GM23338 (cell line): ENCODE measurements at regions not wholly inside any gene's neighbourhood (a gene's known extent, or its start where the extent isn't known, plus 50 kb on each side); places are given as distances from the start of the nearest gene placed in this dataset.

ENCODE experiments used
- ATAC-seq: fragments of 200-7000 bp; cut with Tn5 transposase; 3 replicates; pipeline ENCODE4 v1.9.1; 2020
- DNase-seq: peaks from one replicate; pipeline ENCODE4 v3.0.0-alpha.2; 2015; ENCODE audit warnings: low spot score
- H2AFZ ChIP-seq: fragments of 200-600 bp; sonication (generic); 2 replicates; pipeline ENCODE4 v1.8.0; 2016; ENCODE audit warnings: antibody characterized with exemption, mild to moderate bottlenecking, moderate library complexity
- H3F3A ChIP-seq: fragments of 200-600 bp; sonication (generic); replicated peaks from 2 replicates; pipeline ENCODE4 v1.8.0; 2017; ENCODE audit warnings: antibody characterized with exemption, mixed run types, low read depth
- H3K27ac ChIP-seq: fragments of 200-600 bp; sonication (generic); 2 replicates; pipeline ENCODE4 v1.6.1; 2016; ENCODE audit warnings: low read depth
- H3K27me3 ChIP-seq: fragments of 200-600 bp; sonication (generic); 2 replicates; pipeline ENCODE4 v1.8.0; 2016; ENCODE audit warnings: mild to moderate bottlenecking, mixed run types, moderate library complexity; ENCODE audit not compliant: insufficient read depth
- H3K36me3 ChIP-seq: fragments of 200-600 bp; sonication (generic); 2 replicates; pipeline ENCODE4 v1.8.0; 2016; ENCODE audit warnings: mild to moderate bottlenecking; ENCODE audit not compliant: insufficient read depth
- H3K4me1 ChIP-seq: fragments of 200-600 bp; sonication (generic); 2 replicates; pipeline ENCODE4 v1.8.0; 2016; ENCODE audit warnings: mild to moderate bottlenecking, moderate library complexity; ENCODE audit not compliant: insufficient read depth
- H3K4me2 ChIP-seq: fragments of 200-600 bp; sonication (generic); 2 replicates; pipeline ENCODE4 v1.7.1; 2017; ENCODE audit warnings: mixed run types
- H3K4me3 ChIP-seq: fragments of 200-600 bp; sonication (generic); 2 replicates; pipeline ENCODE4 v1.6.1; 2016; ENCODE audit warnings: mixed run types
- H3K79me2 ChIP-seq: fragments of 200-600 bp; sonication (generic); replicated peaks from 2 replicates; pipeline ENCODE4 v1.8.0; 2017; ENCODE audit warnings: mild to moderate bottlenecking; ENCODE audit not compliant: insufficient read depth
- H3K9me2 ChIP-seq: fragments of 200-600 bp; sonication (generic); 2 replicates; pipeline ENCODE4 v1.8.0; 2017; ENCODE audit not compliant: insufficient read depth
- H4K20me1 ChIP-seq: fragments of 200-600 bp; sonication (generic); replicated peaks from 2 replicates; pipeline ENCODE4 v1.8.0; 2017; ENCODE audit warnings: mild to moderate bottlenecking; ENCODE audit not compliant: insufficient read depth
- H3K27ac Mint-ChIP-seq: 2 replicates; pipeline ENCODE4 v1.8.0; 2020; ENCODE audit warnings: inconsistent platforms, mild to moderate bottlenecking, moderate library complexity, mixed read lengths
- H3K27me3 Mint-ChIP-seq: 3 replicates; pipeline ENCODE4 v1.8.0; 2022; ENCODE audit warnings: low read depth, mild to moderate bottlenecking, moderate library complexity, mixed read lengths, inconsistent platforms; ENCODE audit not compliant: insufficient read depth, poor library complexity
- H3K36me3 Mint-ChIP-seq: 3 replicates; pipeline ENCODE4 v1.8.0; 2021; ENCODE audit warnings: low read depth, mild to moderate bottlenecking, inconsistent platforms, moderate library complexity, mixed read lengths
- H3K4me1 Mint-ChIP-seq: 3 replicates; pipeline ENCODE4 v1.8.0; 2020; ENCODE audit warnings: mild to moderate bottlenecking, inconsistent platforms, mixed read lengths
- H3K4me3 Mint-ChIP-seq: 3 replicates; pipeline ENCODE4 v1.8.0; 2021; ENCODE audit warnings: moderate library complexity, mild to moderate bottlenecking, inconsistent platforms, mixed read lengths
- H3K9me3 Mint-ChIP-seq: 3 replicates; pipeline ENCODE4 v1.8.0; 2020; ENCODE audit warnings: moderate library complexity, mild to moderate bottlenecking, inconsistent platforms, mixed read lengths
- CREB1 ChIP-seq: fragments of 250-450 bp; sonication (Bioruptor Pico); IDR thresholded peaks from 2 replicates; pipeline ENCODE4 v1.5.0; 2020; ENCODE audit warnings: low read depth, mild to moderate bottlenecking, moderate library complexity
- CTCF ChIP-seq, 2 experiments: fragments of 200-600 bp in 1 of 2; sonication (generic) in 1 of 2; conservative IDR thresholded peaks; 2 replicates each; pipeline versions ENCODE4 v1.5.1 to v1.6.1; 2016 to 2017; ENCODE audit warnings: antibody characterized with exemption in 2 of 2, low read depth in 2 of 2, mild to moderate bottlenecking in 2 of 2, moderate library complexity in 1 of 2
- ETS1 ChIP-seq: IDR thresholded peaks from 2 replicates; pipeline ENCODE4 v1.6.1; 2016; ENCODE audit warnings: antibody characterized with exemption
- EZH2 ChIP-seq: fragments of 200-600 bp; sonication (generic); IDR thresholded peaks from one replicate; pipeline ENCODE4 v1.8.0; 2017; ENCODE audit warnings: antibody characterized with exemption, mild to moderate bottlenecking, low read depth; ENCODE audit not compliant: unreplicated experiment
- EZH2phosphoT487 ChIP-seq: fragments of 200-600 bp; sonication (generic); IDR thresholded peaks from one replicate; pipeline ENCODE4 v1.8.1; 2018; ENCODE audit warnings: antibody characterized with exemption; ENCODE audit not compliant: unreplicated experiment
- JUNB ChIP-seq: IDR thresholded peaks from one replicate; pipeline ENCODE4 v1.6.1; 2016; ENCODE audit warnings: antibody characterized with exemption; ENCODE audit not compliant: unreplicated experiment
- NANOG ChIP-seq: IDR thresholded peaks from 2 replicates; pipeline ENCODE4 v1.6.1; 2016; ENCODE audit warnings: antibody characterized with exemption, borderline replicate concordance
- POLR2AphosphoS5 ChIP-seq: IDR thresholded peaks from 2 replicates; pipeline ENCODE4 v1.6.1; 2016; ENCODE audit warnings: antibody characterized with exemption, low read depth
- REST ChIP-seq: IDR thresholded peaks from one replicate; pipeline ENCODE4 v1.6.1; 2018; ENCODE audit warnings: antibody characterized with exemption; ENCODE audit not compliant: unreplicated experiment
- STAT1 ChIP-seq: IDR thresholded peaks from one replicate; pipeline ENCODE4 v1.6.1; 2016; ENCODE audit warnings: antibody characterized with exemption; ENCODE audit not compliant: unreplicated experiment
- ZNF114 ChIP-seq: fragments of 250-450 bp; sonication (Bioruptor Pico); IDR thresholded peaks from 2 replicates; pipeline ENCODE4 v1.5.0; 2020; ENCODE audit warnings: mild to moderate bottlenecking, moderate library complexity
- ZNF331 ChIP-seq: fragments of 250-450 bp; sonication (Bioruptor Pico); IDR thresholded peaks from 2 replicates; pipeline ENCODE4 v1.5.0; 2020; ENCODE audit warnings: low read depth, mild to moderate bottlenecking, moderate library complexity
- ZNF462 ChIP-seq: fragments of 250-450 bp; sonication (Bioruptor Pico); IDR thresholded peaks from 2 replicates; pipeline ENCODE4 v1.5.0; 2020; ENCODE audit warnings: mild to moderate bottlenecking, moderate library complexity

- Mint-ChIP-seq H3K27me3 (peaks cover 2% of the 10 kb centered on the region), H3K4me1 (peaks cover 8% of the 10 kb centered on the region; the same call in 2 of the 3 replicates), H3K36me3 (no peaks in the 10 kb centered on the region), H3K9me3 (no peaks in the 10 kb centered on the region), H3K27ac (no peak overlapping the region), H3K4me3 (no peak overlapping the region)
- H3K27ac ChIP-seq = no peak overlapping the region
- no peak overlapping the region for H3K4me3 ChIP-seq
- peaks cover 7% of the 10 kb centered on the region; the same call in 1 of the 2 replicates for H3K4me1 ChIP-seq
- no peaks in the 10 kb centered on the region for H3K27me3 ChIP-seq
- TF ChIP-seq EZH2phosphoT487 (no peak), ZNF114 (CRISPR knock-in tag) (no peak), ZNF331 (CRISPR knock-in tag) (no peak), POLR2AphosphoS5 (no peak), EZH2 (no peak), ZNF462 (CRISPR knock-in tag) (no peak), CTCF (conservative IDR thresholded peaks at IDR 0.05; ENCODE audit: low read depth in 2 of 2) (no peak), NANOG (no peak), ETS1 (no peak), JUNB (no peak), STAT1 (no peak), CREB1 (CRISPR knock-in tag) (no peak), REST (no peak)
- H4K20me1 ChIP-seq = no peaks in the 10 kb centered on the region
- H2AFZ ChIP-seq = no peak overlapping the region
- ATAC-seq (no peak), DNase-seq (no peak)
- H3K4me2 ChIP-seq = no peak overlapping the region
- no peaks in the 10 kb centered on the region for H3K79me2 ChIP-seq
- H3K36me3 ChIP-seq = no peaks in the 10 kb centered on the region
- no peaks in the 10 kb centered on the region for H3K9me2 ChIP-seq
- no peaks in the 10 kb centered on the region for H3F3A ChIP-seq
These were observed 353.3 kb downstream of the DSC3 start for GRCh38 chr18:30689216-30689615.
